ENCODE measurements at regions not wholly inside any gene's neighbourhood (a gene's known extent, or its start where the extent isn't known, plus 50 kb on each side); places are given as distances from the start of the nearest gene placed in this dataset.
"Not testable (repeated sequence)": the region's sequence is repeated elsewhere in the genome, so short reads cannot be mapped to it uniquely, and the experiment has no call there.

DNA sequence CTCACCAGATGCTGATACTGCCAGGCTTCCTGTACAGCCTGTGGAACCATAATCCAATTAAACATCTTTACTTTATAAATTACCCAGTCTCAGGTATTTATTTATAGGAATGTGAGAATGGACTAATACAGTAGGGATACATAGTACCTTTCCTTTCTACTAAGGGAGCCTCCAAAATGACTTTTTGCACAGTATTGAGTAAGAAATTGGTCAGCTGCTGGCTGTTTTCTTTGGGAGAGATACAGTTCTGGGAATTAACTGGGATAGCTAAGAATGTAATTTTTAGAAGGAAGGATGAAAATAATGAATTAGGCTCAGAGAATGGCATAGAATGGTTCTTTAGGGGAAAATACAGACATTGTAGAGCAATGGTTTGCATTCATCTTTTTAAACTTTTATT is 426.0 kb upstream of the DDI1 start:
- Mint-ChIP-seq H3K27me3 (ENCODE audit: low read depth in 3 of 3) (peaks cover 0 to 3% (median 2%) of the 10 kb centered on the region in 3 donors), H3K4me3 (no peak overlapping the region), H3K9me3 (peaks cover 0 to 3% (median 0%) of the 10 kb centered on the region in 7 donors), H3K36me3 (no peaks in the 10 kb centered on the region), H3K4me1 (no peaks in the 10 kb centered on the region), H3K27ac (no peak overlapping the region)
- H2AFZ ChIP-seq (ENCODE audit: insufficient read depth, low read depth, low read length, poor library complexity, severe bottlenecking) = no peak overlapping the region
- no peak overlapping the region for H3K4me3 ChIP-seq (replicated peaks in 1 of 3; ENCODE audit: low read depth in 2 of 3, low read length in 3 of 3)
- H3K4me2 ChIP-seq (replicated peaks; ENCODE audit: extremely low read depth, low read length, poor library complexity, severe bottlenecking) = no peak overlapping the region
- no peak overlapping the region for H3K9ac ChIP-seq (ENCODE audit: insufficient read depth, low read length, poor library complexity, severe bottlenecking)
- H3K9me3 ChIP-seq (replicated peaks in 1 of 2; ENCODE audit: control insufficient read depth in 1 of 2, insufficient read depth in 1 of 2, low read length in 2 of 2) = peaks cover 0 to 11% of the 10 kb centered on the region in 2 donors
- H3K27ac ChIP-seq (ENCODE audit: low read depth in 1 of 2, low read length in 2 of 2) = no peak overlapping the region
- H3K27me3 ChIP-seq (ENCODE audit: control insufficient read depth in 2 of 2, insufficient read depth in 2 of 2, low read length in 2 of 2) = no peaks in the 10 kb centered on the region
- no peaks in the 10 kb centered on the region for H3K4me1 ChIP-seq (ENCODE audit: control insufficient read depth in 1 of 2, insufficient read depth in 2 of 2, low read length in 2 of 2)
- TF ChIP-seq, protein P1, sequence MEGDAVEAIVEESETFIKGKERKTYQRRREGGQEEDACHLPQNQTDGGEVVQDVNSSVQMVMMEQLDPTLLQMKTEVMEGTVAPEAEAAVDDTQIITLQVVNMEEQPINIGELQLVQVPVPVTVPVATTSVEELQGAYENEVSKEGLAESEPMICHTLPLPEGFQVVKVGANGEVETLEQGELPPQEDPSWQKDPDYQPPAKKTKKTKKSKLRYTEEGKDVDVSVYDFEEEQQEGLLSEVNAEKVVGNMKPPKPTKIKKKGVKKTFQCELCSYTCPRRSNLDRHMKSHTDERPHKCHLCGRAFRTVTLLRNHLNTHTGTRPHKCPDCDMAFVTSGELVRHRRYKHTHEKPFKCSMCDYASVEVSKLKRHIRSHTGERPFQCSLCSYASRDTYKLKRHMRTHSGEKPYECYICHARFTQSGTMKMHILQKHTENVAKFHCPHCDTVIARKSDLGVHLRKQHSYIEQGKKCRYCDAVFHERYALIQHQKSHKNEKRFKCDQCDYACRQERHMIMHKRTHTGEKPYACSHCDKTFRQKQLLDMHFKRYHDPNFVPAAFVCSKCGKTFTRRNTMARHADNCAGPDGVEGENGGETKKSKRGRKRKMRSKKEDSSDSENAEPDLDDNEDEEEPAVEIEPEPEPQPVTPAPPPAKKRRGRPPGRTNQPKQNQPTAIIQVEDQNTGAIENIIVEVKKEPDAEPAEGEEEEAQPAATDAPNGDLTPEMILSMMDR (IDR thresholded peaks at IDR 0.05) = no peak
- no peak for DNase-seq
- intact Hi-C loops (cut with micrococcal nuclease) = no loop called here
- no peaks in the 10 kb centered on the region for H3K36me3 ChIP-seq (replicated peaks in 1 of 2; ENCODE audit: control insufficient read depth in 1 of 2, insufficient read depth in 2 of 2, low read length in 2 of 2)
- no peaks in the 10 kb centered on the region for H3K79me2 ChIP-seq (ENCODE audit: insufficient read depth, low read length)
- no peaks in the 10 kb centered on the region for H4K20me1 ChIP-seq (ENCODE audit: insufficient read depth, low read length)

DNA sequence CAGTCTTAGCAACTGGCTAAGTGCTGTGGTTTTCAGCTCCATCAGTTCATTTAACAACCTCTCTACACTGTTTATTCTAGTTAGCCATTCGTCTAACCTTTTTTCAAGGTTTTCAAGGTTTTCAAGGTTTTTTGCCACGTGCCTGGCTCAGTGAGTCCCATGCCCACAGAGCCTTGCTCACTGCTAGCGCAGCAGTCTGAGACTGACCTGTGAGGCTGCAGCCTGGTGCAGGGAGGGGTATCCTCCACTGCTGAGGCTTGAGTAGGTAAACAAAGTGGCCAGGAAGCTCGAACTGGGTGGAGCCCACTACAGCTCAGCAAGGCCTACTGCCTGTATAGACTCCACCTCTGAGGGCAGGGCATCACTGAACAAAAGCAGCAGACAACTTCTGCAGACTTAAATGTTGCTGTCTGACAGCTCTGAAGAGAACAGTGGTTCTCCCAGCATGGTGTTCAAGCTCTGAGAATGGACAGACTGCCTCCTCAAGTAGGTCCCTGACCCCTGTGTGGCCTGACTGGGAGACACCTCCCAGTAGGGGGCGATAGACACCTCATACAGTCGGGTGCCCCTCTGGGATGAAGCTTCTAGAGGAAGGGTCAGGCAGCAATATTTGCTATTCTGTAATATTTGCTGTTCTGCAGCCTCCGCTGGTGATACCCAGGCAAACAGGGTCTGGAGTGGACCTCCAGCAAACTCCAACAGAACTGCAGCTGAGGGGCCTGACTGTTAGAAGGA is 424.7 kb upstream of the DDI1 start:
- peaks cover 0 to 11% of the 10 kb centered on the region in 2 donors for H3K9me3 ChIP-seq (replicated peaks in 1 of 2; ENCODE audit: control insufficient read depth in 1 of 2, insufficient read depth in 1 of 2, low read length in 2 of 2)
- H3K9me3 Mint-ChIP-seq; H3K27me3 Mint-ChIP-seq (ENCODE audit: low read depth in 3 of 3); H3K27ac ChIP-seq (ENCODE audit: low read depth in 1 of 2, low read length in 2 of 2); H3K4me2 ChIP-seq (replicated peaks; ENCODE audit: extremely low read depth, low read length, poor library complexity, severe bottlenecking); H2AFZ ChIP-seq (ENCODE audit: insufficient read depth, low read depth, low read length, poor library complexity, severe bottlenecking); H3K79me2 ChIP-seq (ENCODE audit: insufficient read depth, low read length); H3K27me3 ChIP-seq (ENCODE audit: control insufficient read depth in 2 of 2, insufficient read depth in 2 of 2, low read length in 2 of 2); DNase-seq; intact Hi-C loops (cut with micrococcal nuclease); H3K9ac ChIP-seq (ENCODE audit: insufficient read depth, low read length, poor library complexity, severe bottlenecking); H3K4me3 Mint-ChIP-seq; H3K27ac Mint-ChIP-seq; H3K4me1 Mint-ChIP-seq; H3K36me3 Mint-ChIP-seq; H3K4me1 ChIP-seq (ENCODE audit: control insufficient read depth in 1 of 2, insufficient read depth in 2 of 2, low read length in 2 of 2); H3K4me3 ChIP-seq (replicated peaks in 1 of 3; ENCODE audit: low read depth in 2 of 3, low read length in 3 of 3); H4K20me1 ChIP-seq (ENCODE audit: insufficient read depth, low read length); H3K36me3 ChIP-seq (replicated peaks in 1 of 2; ENCODE audit: control insufficient read depth in 1 of 2, insufficient read depth in 2 of 2, low read length in 2 of 2): not testable (repeated sequence)
- 82% methylated on average over 5 of the region's 7 CpGs for WGBS (ENCODE audit: insufficient coverage)

DNA sequence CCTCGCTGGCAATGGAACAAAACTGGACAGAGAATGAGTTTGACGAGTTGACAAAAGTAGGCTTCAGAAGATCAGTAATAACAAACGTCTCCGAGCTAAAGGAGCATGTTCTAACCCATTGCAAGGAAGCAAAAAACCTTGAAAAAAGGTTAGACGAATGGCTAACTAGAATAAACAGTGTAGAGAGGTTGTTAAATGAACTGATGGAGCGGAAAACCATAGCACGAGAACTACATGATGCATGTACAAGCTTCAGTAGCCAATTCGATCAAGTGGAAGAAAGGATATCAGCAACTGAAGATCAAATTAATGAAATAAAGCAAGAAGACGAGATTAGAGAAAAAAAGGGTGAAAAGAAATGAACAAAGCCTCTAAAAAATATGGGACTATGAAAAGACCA is 424.0 kb upstream of the DDI1 start:
- H3K27ac ChIP-seq (ENCODE audit: low read depth in 1 of 2, low read length in 2 of 2); H3K27me3 Mint-ChIP-seq (ENCODE audit: low read depth in 3 of 3); H3K36me3 Mint-ChIP-seq; H3K4me2 ChIP-seq (replicated peaks; ENCODE audit: extremely low read depth, low read length, poor library complexity, severe bottlenecking); H2AFZ ChIP-seq (ENCODE audit: insufficient read depth, low read depth, low read length, poor library complexity, severe bottlenecking); H3K27ac Mint-ChIP-seq; H3K4me1 Mint-ChIP-seq; H3K36me3 ChIP-seq (replicated peaks in 1 of 2; ENCODE audit: control insufficient read depth in 1 of 2, insufficient read depth in 2 of 2, low read length in 2 of 2); H3K9ac ChIP-seq (ENCODE audit: insufficient read depth, low read length, poor library complexity, severe bottlenecking); H3K4me1 ChIP-seq (ENCODE audit: control insufficient read depth in 1 of 2, insufficient read depth in 2 of 2, low read length in 2 of 2); H4K20me1 ChIP-seq (ENCODE audit: insufficient read depth, low read length); H3K27me3 ChIP-seq (ENCODE audit: control insufficient read depth in 2 of 2, insufficient read depth in 2 of 2, low read length in 2 of 2); H3K4me3 ChIP-seq (replicated peaks in 1 of 3; ENCODE audit: low read depth in 2 of 3, low read length in 3 of 3); H3K9me3 Mint-ChIP-seq; intact Hi-C loops (cut with micrococcal nuclease); H3K79me2 ChIP-seq (ENCODE audit: insufficient read depth, low read length); H3K4me3 Mint-ChIP-seq; DNase-seq: not testable (repeated sequence)
- H3K9me3 ChIP-seq (replicated peaks in 1 of 2; ENCODE audit: control insufficient read depth in 1 of 2, insufficient read depth in 1 of 2, low read length in 2 of 2) = peaks cover 0 to 11% of the 10 kb centered on the region in 2 donors
- WGBS (ENCODE audit: insufficient coverage) = 95% methylated on average over 7 of the region's 9 CpGs

DNA sequence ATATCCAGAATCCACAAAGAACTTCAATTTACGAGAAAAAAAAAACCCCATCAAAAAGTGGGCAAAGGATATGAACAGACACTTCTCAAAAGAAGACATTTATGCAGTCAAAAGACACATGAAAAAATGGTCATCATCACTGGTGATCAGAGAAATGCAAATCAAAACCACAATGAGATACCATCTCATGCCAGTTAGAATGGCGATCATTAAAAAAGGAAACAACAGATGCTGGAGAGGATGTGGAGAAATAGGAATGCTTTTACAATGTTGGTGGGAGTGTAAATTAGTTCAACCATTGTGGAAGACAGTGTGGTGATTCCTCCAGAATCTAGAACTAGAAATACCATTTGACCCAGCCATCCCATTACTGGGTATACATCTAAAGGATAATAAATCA is 419.9 kb upstream of the DDI1 start:
- H4K20me1 ChIP-seq (ENCODE audit: insufficient read depth, low read length); H3K9me3 ChIP-seq (replicated peaks in 1 of 2; ENCODE audit: control insufficient read depth in 1 of 2, insufficient read depth in 1 of 2, low read length in 2 of 2); H2AFZ ChIP-seq (ENCODE audit: insufficient read depth, low read depth, low read length, poor library complexity, severe bottlenecking); H3K9ac ChIP-seq (ENCODE audit: insufficient read depth, low read length, poor library complexity, severe bottlenecking); H3K27me3 Mint-ChIP-seq (ENCODE audit: low read depth in 3 of 3); H3K27me3 ChIP-seq (ENCODE audit: control insufficient read depth in 2 of 2, insufficient read depth in 2 of 2, low read length in 2 of 2); H3K4me2 ChIP-seq (replicated peaks; ENCODE audit: extremely low read depth, low read length, poor library complexity, severe bottlenecking); H3K36me3 Mint-ChIP-seq; H3K27ac ChIP-seq (ENCODE audit: low read depth in 1 of 2, low read length in 2 of 2); H3K36me3 ChIP-seq (replicated peaks in 1 of 2; ENCODE audit: control insufficient read depth in 1 of 2, insufficient read depth in 2 of 2, low read length in 2 of 2); H3K4me3 ChIP-seq (replicated peaks in 1 of 3; ENCODE audit: low read depth in 2 of 3, low read length in 3 of 3); H3K4me3 Mint-ChIP-seq; H3K4me1 Mint-ChIP-seq; H3K4me1 ChIP-seq (ENCODE audit: control insufficient read depth in 1 of 2, insufficient read depth in 2 of 2, low read length in 2 of 2); DNase-seq; H3K27ac Mint-ChIP-seq; H3K9me3 Mint-ChIP-seq; intact Hi-C loops (cut with micrococcal nuclease); H3K79me2 ChIP-seq (ENCODE audit: insufficient read depth, low read length): not testable (repeated sequence)
- WGBS (ENCODE audit: insufficient coverage) = no CpG with 5 or more reads among the region's 2 CpGs
